Epithelial cell of proximal tubule (primary cell): ENCODE measurements at regions not wholly inside any gene's neighbourhood (a gene's known extent, or its start where the extent isn't known, plus 50 kb on each side); places are given as distances from the start of the nearest gene placed in this dataset.

ENCODE experiments used
- DNase-seq: peaks from one replicate; pipeline ENCODE4 v3.0.0-alpha.2; 2011; ENCODE audit warnings: low read depth
- H3K4me3 ChIP-seq: 2 replicates; pipeline ENCODE4 v1.5.1; 2011; ENCODE audit warnings: low read depth, mild to moderate bottlenecking, low read length
- CTCF ChIP-seq: conservative IDR thresholded peaks from 2 replicates; pipeline ENCODE4 v1.5.1; 2012; ENCODE audit warnings: low read depth, mild to moderate bottlenecking, low read length

- no peak overlapping the region for H3K4me3 ChIP-seq
- DNase-seq, result no peak
- TF ChIP-seq CTCF, result no peak
These were observed 405.8 kb downstream of the OCA2 start for GRCh38 chr15:27693280-27693679.

GRCh38 chr15:27692438-27692837 is 406.7 kb downstream of the OCA2 start:
- no peak for TF ChIP-seq CTCF
- H3K4me3 ChIP-seq, result no peak overlapping the region
- no peak for DNase-seq

GRCh38 chr15:27690290-27690689 is 408.8 kb downstream of the OCA2 start:
- no peak for TF ChIP-seq CTCF
- DNase-seq, result no peak
- no peak overlapping the region for H3K4me3 ChIP-seq

- no peak overlapping the region for H3K4me3 ChIP-seq
- DNase-seq, result no peak
- TF ChIP-seq CTCF, result no peak
These were observed 412.1 kb downstream of the OCA2 start for GRCh38 chr15:27686971-27687370.

- H3K4me3 ChIP-seq, result no peak overlapping the region
- TF ChIP-seq CTCF, result no peak
- no peak for DNase-seq
These were observed 412.7 kb downstream of the OCA2 start for GRCh38 chr15:27686369-27686768.

- no peak for TF ChIP-seq CTCF
- no peak overlapping the region for H3K4me3 ChIP-seq
- no peak for DNase-seq
These were observed 413.5 kb downstream of the OCA2 start for GRCh38 chr15:27685644-27686043.

GRCh38 chr15:27683121-27683520 is 416.0 kb downstream of the OCA2 start:
- no peak overlapping the region for H3K4me3 ChIP-seq
- DNase-seq, result no peak
- no peak for TF ChIP-seq CTCF
